GM21390 (cell line): ENCODE measurements at regions not wholly inside any gene's neighbourhood (a gene's known extent, or its start where the extent isn't known, plus 50 kb on each side); places are given as distances from the start of the nearest gene placed in this dataset.

Experiments used
- ATAC-seq: cut with Tn5 transposase; IDR thresholded peaks from one replicate; pipeline ENCODE4 v1.9.1; 2021; ENCODE audit not compliant: unreplicated experiment

GRCh38 chr3:31482493-31483200 is 50.1 kb upstream of the STT3B start:
- ATAC-seq = no peak
